NCI-H2029 treated with DMSO at 0.1 percent for 48 hours (cell line): ENCODE measurements at regions not wholly inside any gene's neighbourhood (a gene's known extent, or its start where the extent isn't known, plus 50 kb on each side); places are given as distances from the start of the nearest gene placed in this dataset.

Experiments used
- DNase-seq: peaks from one replicate; lab custom pipeline; 2025; lab: John Stamatoyannopoulos, UW

DNA sequence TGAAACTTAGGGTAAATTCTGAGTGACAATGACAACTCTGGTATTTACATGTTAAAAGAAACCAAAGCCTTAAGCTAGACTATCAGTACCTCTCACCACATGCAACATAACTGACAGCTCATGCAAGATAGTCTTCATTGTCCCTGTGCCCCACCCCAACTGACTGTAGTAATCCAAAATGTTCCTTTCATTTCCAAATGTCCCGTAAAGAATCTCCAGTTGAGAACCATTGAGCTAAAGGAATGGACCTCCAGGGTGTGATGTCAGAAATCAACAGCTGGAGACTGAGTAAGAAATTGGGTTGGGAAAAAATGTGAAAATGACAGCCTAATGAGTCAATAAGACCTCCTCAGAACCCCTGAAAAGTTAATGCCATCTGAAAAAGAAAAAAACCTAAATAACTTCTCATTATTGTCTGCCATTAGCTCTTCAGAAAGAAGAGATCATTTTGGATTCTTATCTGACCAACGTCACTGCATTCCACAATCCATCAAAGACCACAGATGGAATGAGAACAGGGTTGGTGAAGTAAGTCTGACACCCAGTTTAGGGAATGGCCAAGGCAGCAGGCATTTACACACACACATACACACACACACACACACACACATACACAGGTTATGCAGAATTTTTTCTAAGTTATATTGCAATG is 51.7 kb upstream of the ACVR2A start:
- no peak for DNase-seq

DNA sequence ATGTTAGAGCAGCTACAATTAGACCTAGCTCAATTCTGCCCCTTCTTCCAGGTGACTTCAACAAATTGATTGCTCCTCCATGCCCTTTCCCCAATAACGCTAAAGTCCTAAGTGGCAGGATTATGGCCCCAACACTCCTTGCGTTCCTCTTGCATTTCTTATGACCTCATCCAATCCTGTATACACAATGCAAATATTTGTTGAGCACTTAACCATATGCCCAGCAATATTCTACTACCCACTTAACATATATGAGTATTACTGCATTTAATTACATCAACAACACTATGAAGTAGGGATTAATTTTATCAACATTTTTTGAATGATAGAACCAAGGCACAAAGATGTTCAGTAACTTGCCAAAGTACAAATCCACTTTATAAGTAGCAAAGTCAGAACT is 54.2 kb upstream of the ACVR2A start:
- DNase-seq = no peak

- no peak for DNase-seq
These were observed 55.1 kb upstream of the ACVR2A start for GRCh38 chr2:147789720-147790119.

- DNase-seq = no peak
These were observed 55.5 kb upstream of the ACVR2A start for GRCh38 chr2:147789287-147789686.

DNA sequence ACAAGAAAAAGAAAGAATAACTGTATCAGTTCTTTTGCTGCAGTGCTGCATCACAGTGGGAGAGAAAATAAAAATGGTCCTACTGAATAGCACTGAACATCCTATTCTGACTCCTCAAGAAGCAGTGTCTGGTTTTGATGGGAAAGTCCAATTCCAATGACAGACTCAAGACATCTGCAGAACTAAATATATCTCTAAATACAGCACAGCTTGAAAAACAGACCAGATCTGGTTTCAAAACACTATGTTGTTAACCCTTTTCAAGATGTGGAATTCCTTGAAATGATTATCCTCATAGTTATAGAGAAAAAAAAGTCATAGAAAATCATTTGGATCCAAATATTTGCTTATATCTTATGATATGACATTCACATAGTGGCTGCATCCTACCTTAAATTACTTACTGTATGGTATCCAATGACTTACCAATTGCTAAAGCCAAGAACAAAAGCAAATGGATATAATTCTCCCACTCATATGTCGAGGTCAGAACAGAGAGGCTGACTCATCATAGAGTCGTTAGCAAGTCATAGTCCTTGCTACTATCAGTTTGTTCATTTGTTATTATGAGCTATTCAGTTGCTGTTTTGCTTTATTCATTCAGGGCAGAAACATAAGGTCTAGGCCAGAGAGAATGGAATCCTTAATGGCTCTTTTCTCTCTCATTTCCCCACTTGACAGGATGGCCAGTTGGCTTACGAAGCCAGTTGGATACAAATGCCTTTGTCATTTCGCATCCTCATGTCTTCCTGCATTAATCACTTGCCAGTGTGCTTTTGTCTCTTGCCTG is 62.5 kb upstream of the ACVR2A start:
- DNase-seq = peak; percentile 15

- DNase-seq = no peak
These were observed 65.4 kb upstream of the ACVR2A start for GRCh38 chr2:147779440-147779839.

DNA sequence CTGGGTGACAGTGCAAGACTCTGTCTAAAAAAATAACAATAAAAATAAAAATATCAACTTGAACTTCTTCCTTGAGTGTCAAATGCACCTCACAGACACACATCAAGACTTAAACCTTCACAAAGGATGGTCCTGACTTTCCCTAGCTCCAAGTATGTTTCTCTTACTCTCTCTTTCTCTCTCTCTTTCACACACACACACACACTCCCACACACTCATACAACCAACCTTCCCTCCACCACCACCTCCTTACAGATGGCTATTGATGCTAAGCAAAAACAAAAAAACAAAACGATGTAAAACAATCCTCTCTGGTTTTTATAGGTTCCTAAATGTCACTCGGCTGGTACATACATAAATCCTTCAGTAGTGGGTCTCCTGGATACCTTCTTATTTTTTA is 67.4 kb upstream of the ACVR2A start:
- no peak for DNase-seq

DNA sequence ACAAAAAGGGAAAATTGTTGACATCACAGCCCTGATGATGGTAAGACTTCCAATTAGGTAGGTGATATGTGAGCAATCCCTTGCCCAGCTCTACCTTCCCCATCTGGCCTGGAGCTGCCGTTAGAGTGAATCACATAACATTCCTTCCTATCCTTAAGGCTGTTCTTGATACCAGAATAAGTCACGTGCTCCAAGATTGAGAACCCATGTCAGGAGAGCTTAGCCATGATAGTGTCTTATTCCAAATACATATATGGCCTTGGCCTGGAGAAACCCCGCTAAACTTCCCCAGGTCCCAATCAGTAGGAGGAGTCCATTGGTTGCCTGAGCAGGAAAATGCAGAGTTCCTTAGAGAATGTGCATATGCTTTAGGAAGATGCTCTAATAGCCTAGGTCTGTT is 70.0 kb upstream of the ACVR2A start:
- no peak for DNase-seq

- DNase-seq = no peak
These were observed 71.3 kb upstream of the ACVR2A start for GRCh38 chr2:147773479-147773878.

DNA sequence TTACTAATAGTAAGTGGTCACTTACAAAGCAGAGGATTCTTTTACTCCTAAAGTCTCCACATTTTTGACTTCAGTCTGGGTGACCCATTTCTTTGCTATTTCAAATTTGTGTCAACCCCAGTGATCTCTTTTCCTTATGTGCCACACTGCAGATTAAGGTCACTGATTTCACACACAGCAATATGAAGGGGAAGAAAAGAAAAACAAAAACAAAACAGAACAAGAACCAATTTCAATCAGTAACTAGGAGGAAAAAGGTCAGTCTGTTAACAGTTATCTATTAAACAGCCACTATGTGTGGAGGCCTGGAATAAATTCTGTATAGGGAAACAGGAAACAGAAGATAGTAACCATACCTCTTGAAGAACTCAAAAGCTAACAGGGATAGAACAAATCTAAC is 72.0 kb upstream of the ACVR2A start:
- DNase-seq = no peak

- DNase-seq = no peak
These were observed 81.0 kb upstream of the ACVR2A start for GRCh38 chr2:147763861-147764260.

- DNase-seq = no peak
These were observed 83.8 kb upstream of the ACVR2A start for GRCh38 chr2:147760984-147761383.

DNA sequence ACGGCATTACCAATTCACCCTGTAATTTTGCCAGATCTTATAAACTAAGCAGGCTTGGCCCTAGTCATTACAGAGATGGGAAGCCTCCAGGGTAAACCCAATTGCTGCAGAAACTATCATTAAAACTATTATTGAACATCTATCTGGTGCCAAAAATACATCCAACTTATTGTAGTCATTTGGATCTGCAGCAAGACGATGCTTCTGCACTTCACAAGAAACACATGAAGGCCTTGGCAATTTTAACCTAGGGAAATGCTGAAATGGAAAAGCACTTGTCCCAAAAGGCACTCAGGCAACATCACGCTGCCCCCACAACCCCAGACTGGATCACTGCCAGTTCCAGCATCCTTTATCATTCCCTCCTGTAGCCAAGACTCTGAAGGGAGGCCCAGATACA is 85.3 kb upstream of the ACVR2A start:
- DNase-seq = no peak

- no peak for DNase-seq
These were observed 86.0 kb upstream of the ACVR2A start for GRCh38 chr2:147758821-147759220.

GRCh38 chr2:147756069-147756468 is 88.8 kb upstream of the ACVR2A start:
- DNase-seq = no peak

DNA sequence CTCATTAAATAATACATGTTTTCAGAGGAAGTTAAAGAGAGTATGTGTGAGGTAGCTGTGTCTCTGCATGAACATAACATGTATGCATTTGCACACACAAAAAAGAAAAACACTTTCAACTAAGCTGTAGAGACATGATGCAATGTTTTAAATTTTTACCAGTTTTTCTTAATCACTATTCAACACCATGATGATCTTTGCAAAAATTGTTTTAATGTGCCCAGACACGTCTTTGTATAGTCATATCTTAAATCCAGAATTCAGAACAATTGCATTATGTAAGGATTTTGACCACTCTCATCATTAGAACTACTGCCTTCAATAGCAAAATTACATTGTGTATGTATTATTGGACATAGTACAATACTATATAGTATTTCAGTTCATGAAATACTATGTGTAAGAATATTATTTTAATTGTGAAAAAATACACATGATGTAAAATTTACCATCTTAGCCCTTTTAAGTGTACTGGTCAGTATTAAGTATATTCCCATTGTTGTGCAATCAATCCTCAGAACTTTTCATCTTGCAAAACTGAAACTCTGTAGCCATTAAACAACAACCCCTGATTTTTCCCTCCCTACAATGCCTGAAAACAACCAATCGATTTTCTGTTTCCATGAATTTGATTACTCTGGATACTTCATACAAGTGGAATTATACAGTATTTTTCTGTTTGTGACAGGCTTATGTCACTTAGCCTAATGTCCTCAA is 104.5 kb upstream of the ACVR2A start:
- DNase-seq = no peak

- DNase-seq = no peak
These were observed 105.3 kb upstream of the ACVR2A start for GRCh38 chr2:147739508-147739907.

DNA sequence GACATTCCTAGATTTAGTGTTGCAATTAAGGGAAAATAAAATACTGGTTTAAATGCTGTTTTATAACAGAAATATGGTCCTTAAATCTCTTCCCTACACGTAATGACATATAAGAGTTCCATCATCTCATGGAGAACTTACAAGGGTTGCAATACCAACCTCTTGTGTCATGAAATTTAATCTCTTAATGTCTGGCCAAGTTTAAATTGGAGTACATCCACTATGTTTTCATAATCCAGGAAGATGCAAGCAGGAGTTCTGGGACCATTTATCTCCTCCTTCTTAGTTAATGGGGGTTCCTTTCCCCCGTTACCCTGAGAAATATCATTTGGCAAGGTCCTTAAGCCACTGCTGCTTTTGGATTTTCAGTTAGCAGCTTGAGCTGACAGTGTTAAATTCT is 126.0 kb upstream of the ACVR2A start:
- no peak for DNase-seq

- no peak for DNase-seq
These were observed 127.9 kb upstream of the ACVR2A start for GRCh38 chr2:147716906-147717305.

- no peak for DNase-seq
These were observed 129.0 kb upstream of the ACVR2A start for GRCh38 chr2:147715807-147716206.

DNA sequence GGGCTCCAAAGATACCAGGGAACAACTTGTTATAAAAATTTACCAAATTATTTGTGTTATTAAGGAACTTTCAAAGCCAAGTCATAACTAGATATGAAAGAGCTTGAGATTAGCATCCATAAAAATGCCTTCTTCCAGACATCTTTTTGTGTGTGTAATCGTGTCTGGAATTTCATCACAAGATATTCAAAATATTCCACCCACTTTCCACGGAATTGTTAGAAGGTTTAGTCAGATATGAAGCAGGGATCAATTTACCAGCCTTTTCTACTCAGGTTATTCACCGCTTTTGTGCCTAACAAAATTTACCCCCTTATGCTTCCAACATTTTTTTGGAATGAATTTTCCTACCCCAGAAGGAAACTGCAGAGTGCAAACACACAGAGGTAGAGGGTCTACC is 130.2 kb upstream of the ACVR2A start:
- DNase-seq = no peak

GRCh38 chr2:147713349-147713748 is 131.5 kb upstream of the ACVR2A start:
- DNase-seq = no peak

GRCh38 chr2:147712051-147712450 is 132.8 kb upstream of the ACVR2A start:
- no peak for DNase-seq
